ENCODE measurements at regions not wholly inside any gene's neighbourhood (a gene's known extent, or its start where the extent isn't known, plus 50 kb on each side); places are given as distances from the start of the nearest gene placed in this dataset.

DNA sequence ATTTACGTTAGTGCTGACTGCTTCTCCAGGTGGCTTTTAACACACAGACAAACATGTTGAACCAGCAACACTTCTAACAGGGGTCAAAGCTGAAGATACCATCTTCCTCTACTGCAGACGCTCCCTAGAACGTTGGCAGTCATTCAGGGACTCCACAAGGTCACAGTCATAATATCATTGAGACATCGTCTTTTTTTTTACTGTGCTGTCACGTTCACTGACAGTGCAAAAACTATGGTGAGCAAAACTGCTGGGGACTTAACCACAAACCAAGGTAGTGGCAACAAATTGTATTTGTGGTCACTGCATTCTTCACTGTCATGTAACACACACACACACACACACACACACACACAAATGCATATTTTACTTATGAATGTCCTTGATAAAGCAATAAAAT is 244.9 kb downstream of the CASP12 start:
- no peak for TF ChIP-seq EZH2phosphoT487 (IDR thresholded peaks at IDR 0.05; ENCODE audit: borderline replicate concordance, low read length)
- TF ChIP-seq EZH2 (IDR thresholded peaks at IDR 0.05; ENCODE audit: low read length, unreplicated experiment): no peak
- TF ChIP-seq, protein P1, sequence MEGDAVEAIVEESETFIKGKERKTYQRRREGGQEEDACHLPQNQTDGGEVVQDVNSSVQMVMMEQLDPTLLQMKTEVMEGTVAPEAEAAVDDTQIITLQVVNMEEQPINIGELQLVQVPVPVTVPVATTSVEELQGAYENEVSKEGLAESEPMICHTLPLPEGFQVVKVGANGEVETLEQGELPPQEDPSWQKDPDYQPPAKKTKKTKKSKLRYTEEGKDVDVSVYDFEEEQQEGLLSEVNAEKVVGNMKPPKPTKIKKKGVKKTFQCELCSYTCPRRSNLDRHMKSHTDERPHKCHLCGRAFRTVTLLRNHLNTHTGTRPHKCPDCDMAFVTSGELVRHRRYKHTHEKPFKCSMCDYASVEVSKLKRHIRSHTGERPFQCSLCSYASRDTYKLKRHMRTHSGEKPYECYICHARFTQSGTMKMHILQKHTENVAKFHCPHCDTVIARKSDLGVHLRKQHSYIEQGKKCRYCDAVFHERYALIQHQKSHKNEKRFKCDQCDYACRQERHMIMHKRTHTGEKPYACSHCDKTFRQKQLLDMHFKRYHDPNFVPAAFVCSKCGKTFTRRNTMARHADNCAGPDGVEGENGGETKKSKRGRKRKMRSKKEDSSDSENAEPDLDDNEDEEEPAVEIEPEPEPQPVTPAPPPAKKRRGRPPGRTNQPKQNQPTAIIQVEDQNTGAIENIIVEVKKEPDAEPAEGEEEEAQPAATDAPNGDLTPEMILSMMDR (conservative IDR thresholded peaks at IDR 0.05; ENCODE audit: low read depth, low read length): no peak
- H3K79me2 ChIP-seq (ENCODE audit: low read length): no peaks in the 10 kb centered on the region
- no peak overlapping the region for H3K9ac ChIP-seq (ENCODE audit: low read length)
- intact Hi-C loops (cut with micrococcal nuclease): no loop called here
- H3K9me3 ChIP-seq (ENCODE audit: low read length): no peaks in the 10 kb centered on the region
- no peaks in the 10 kb centered on the region for H4K20me1 ChIP-seq (ENCODE audit: low read length)
- H3K4me1 ChIP-seq (ENCODE audit: insufficient read depth, low read length): no peaks in the 10 kb centered on the region
- no peaks in the 10 kb centered on the region for H3K9me2 ChIP-seq (replicated peaks; ENCODE audit: low read length)
- no peak for DNase-seq
- no peaks in the 10 kb centered on the region for H3K27me3 ChIP-seq (ENCODE audit: low read length)
- 0 out of 2 replicates have a peak overlapping the region, but pooled peaks have one; percentile 10 for H2AFZ ChIP-seq (ENCODE audit: low read length)
- H3K36me3 ChIP-seq (ENCODE audit: low read depth, low read length): no peaks in the 10 kb centered on the region
- CTCF ChIA-PET: no interaction called here
- H3K27ac ChIP-seq (ENCODE audit: low read length): no peak overlapping the region
- H3K4me2 ChIP-seq (ENCODE audit: low read length): no peak overlapping the region
- no peaks in the 10 kb centered on the region for H3F3A ChIP-seq (ENCODE audit: low read length, unreplicated experiment)
- POLR2A ChIA-PET (ENCODE audit: unreplicated experiment): no interaction called here
- BruUV-seq (replicated peaks): no TSS peak
- H3K4me3 ChIP-seq (ENCODE audit: low read length): no peak overlapping the region
- no peak for ATAC-seq

DNA sequence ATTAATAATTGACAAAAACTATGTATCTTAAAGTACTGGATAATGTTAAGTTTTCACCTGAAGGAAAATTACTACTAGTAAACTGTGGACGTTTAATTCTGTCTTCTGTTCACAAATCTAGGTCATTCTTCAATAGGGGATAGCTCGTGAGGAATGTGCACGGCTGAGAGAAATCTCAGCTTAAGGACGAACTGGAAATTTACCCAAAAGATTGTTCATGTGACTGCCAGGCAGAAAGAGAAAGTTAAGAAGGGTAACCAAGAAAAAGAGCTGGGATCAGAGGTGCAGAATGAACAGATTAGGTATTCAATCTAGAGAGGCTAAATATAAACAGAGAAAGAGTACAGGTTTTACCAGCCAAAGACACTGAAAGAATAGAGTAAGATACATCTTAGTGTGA is 245.3 kb downstream of the CASP12 start:
- no peaks in the 10 kb centered on the region for H3K27me3 ChIP-seq (ENCODE audit: low read length)
- TF ChIP-seq, protein P1 (conservative IDR thresholded peaks at IDR 0.05; ENCODE audit: low read depth, low read length): no peak
- TF ChIP-seq EZH2 (IDR thresholded peaks at IDR 0.05; ENCODE audit: low read length, unreplicated experiment): no peak
- TF ChIP-seq EZH2phosphoT487 (IDR thresholded peaks at IDR 0.05; ENCODE audit: borderline replicate concordance, low read length): no peak
- ATAC-seq (no peak), DNase-seq (no peak)
- no TSS peak for BruUV-seq (replicated peaks)
- no peak overlapping the region for H3K27ac ChIP-seq (ENCODE audit: low read length)
- H4K20me1 ChIP-seq (ENCODE audit: low read length): no peaks in the 10 kb centered on the region
- H3K4me1 ChIP-seq (ENCODE audit: insufficient read depth, low read length): no peaks in the 10 kb centered on the region
- intact Hi-C loops (cut with micrococcal nuclease): no loop called here
- no peak overlapping the region for H3K4me3 ChIP-seq (ENCODE audit: low read length)
- no peak overlapping the region for H3K4me2 ChIP-seq (ENCODE audit: low read length)
- no peaks in the 10 kb centered on the region for H3K79me2 ChIP-seq (ENCODE audit: low read length)
- no peaks in the 10 kb centered on the region for H3F3A ChIP-seq (ENCODE audit: low read length, unreplicated experiment)
- H3K36me3 ChIP-seq (ENCODE audit: low read depth, low read length): no peaks in the 10 kb centered on the region
- H3K9me2 ChIP-seq (replicated peaks; ENCODE audit: low read length): no peaks in the 10 kb centered on the region
- no peak overlapping the region for H3K9ac ChIP-seq (ENCODE audit: low read length)
- H3K9me3 ChIP-seq (ENCODE audit: low read length): no peaks in the 10 kb centered on the region
- POLR2A ChIA-PET (ENCODE audit: unreplicated experiment): no interaction called here
- CTCF ChIA-PET: no interaction called here
- H2AFZ ChIP-seq (ENCODE audit: low read length): 0 out of 2 replicates have a peak overlapping the region, but pooled peaks have one; percentile 10

DNA sequence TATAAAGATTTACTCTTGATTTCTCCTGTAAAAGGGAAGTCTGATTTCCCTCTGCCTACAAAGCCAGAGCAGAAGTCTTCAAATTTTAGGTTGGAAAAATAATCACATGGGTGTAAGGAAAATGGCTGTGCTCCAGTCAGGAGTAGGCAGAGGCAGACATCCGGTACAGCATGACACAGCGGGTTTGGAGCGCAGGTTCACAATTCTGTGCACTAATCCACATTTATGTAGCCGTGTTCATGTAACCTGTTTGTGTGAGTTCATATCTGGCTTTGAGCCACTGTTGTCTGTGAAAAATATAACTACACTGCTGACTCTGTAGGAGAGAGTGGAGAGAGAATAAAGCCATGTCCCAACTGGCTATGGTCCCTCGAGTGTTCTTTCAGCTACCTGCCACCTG is 248.0 kb downstream of the CASP12 start:
- Histone ChIP-seq H2AFZ (ENCODE audit: low read length) (no peak overlapping the region), H3K4me2 (ENCODE audit: low read length) (no peak overlapping the region), H3K79me2 (ENCODE audit: low read length) (no peaks in the 10 kb centered on the region), H3F3A (ENCODE audit: low read length, unreplicated experiment) (no peaks in the 10 kb centered on the region), H3K9me3 (ENCODE audit: low read length) (no peaks in the 10 kb centered on the region), H3K4me1 (ENCODE audit: insufficient read depth, low read length) (no peaks in the 10 kb centered on the region), H3K4me3 (ENCODE audit: low read length) (no peak overlapping the region), H3K9ac (ENCODE audit: low read length) (no peak overlapping the region), H3K36me3 (ENCODE audit: low read depth, low read length) (no peaks in the 10 kb centered on the region), H3K27ac (ENCODE audit: low read length) (no peak overlapping the region), H3K9me2 (replicated peaks; ENCODE audit: low read length) (no peaks in the 10 kb centered on the region), H3K27me3 (ENCODE audit: low read length) (no peaks in the 10 kb centered on the region), H4K20me1 (ENCODE audit: low read length) (no peaks in the 10 kb centered on the region)
- ATAC-seq (no peak), DNase-seq (no peak)
- ChIA-PET CTCF (no interaction called here), POLR2A (ENCODE audit: unreplicated experiment) (no interaction called here)
- BruUV-seq (replicated peaks): no TSS peak
- intact Hi-C loops (cut with micrococcal nuclease): no loop called here
- TF ChIP-seq, protein P1 (conservative IDR thresholded peaks at IDR 0.05; ENCODE audit: low read depth, low read length): no peak
- TF ChIP-seq EZH2phosphoT487 (IDR thresholded peaks at IDR 0.05; ENCODE audit: borderline replicate concordance, low read length): no peak
- TF ChIP-seq EZH2 (IDR thresholded peaks at IDR 0.05; ENCODE audit: low read length, unreplicated experiment): no peak

Measured in PC-3 (cell line).